ENCODE measurements at regions not wholly inside any gene's neighbourhood (a gene's known extent, or its start where the extent isn't known, plus 50 kb on each side); places are given as distances from the start of the nearest gene placed in this dataset.

DNA sequence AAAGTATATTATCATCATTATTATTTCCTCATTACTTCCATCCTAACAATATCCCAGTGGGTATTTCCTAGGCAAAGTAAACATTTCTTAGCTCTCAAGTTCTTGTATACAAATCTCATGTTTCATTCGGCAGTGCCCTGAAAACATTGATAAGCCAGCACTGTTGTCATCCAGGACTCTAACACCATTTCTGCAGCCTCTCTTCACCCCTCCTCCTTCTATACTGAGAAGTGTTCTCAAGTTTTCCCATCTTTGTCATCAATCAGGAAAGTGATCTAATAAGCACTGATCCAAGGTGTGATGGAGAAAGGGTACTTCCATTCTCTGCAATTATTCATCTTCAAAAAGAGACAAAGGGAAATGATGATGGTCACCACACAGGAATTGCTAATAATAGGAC lies 168.4 kb upstream of the CCDC54 start:
- H3K4me1 Mint-ChIP-seq = peaks cover 13% of the 10 kb centered on the region
- DNase-seq = no peak
- ChIA-PET CTCF (no interaction called here), POLR2A (no interaction called here)
- no peaks in the 10 kb centered on the region for H3K9me3 Mint-ChIP-seq
- H3K36me3 Mint-ChIP-seq (ENCODE audit: low read depth) = no peaks in the 10 kb centered on the region
- H3K27ac Mint-ChIP-seq = no peak overlapping the region
- H3K4me3 Mint-ChIP-seq = no peak overlapping the region
- peaks cover 19% of the 10 kb centered on the region for H3K27me3 Mint-ChIP-seq

DNA sequence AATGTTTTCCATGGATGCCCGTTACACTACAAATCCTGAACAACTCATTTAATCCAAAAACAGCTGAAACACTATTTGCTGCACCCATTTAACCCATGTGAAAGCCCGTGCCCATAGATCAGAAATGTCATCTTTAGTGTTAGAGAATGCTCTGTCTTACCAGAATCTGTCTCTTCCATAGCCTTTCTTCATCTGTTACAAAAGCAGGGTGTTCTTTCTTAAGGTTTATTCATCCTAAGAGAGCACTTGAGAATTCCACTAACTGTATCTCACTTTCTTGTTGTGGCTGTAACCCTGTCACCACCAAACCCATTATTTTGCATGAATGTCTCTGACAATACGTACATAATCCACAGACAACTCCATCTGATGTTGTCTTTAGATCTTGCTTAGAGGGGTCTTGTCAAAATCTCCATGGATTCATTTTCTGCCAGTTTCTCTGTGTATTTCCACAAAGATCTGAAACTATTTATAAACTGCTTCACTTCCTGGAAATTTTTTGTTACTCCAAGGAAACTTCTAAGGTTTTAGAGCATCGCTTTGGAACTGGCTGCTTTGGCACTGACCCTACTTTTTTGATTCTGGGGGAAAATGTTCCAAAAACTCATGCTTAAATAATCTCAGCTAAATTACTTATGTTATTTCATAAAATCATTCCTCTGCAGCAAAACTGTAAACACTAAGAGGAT lies 167.8 kb upstream of the CCDC54 start:
- peaks cover 19% of the 10 kb centered on the region for H3K27me3 Mint-ChIP-seq
- H3K36me3 Mint-ChIP-seq (ENCODE audit: low read depth) = no peaks in the 10 kb centered on the region
- H3K9me3 Mint-ChIP-seq = no peaks in the 10 kb centered on the region
- POLR2A ChIA-PET = no interaction called here
- H3K4me3 Mint-ChIP-seq = no peak overlapping the region
- H3K27ac Mint-ChIP-seq = no peak overlapping the region
- peaks cover 13% of the 10 kb centered on the region for H3K4me1 Mint-ChIP-seq
- CTCF ChIA-PET = no interaction called here
- DNase-seq = no peak

DNA sequence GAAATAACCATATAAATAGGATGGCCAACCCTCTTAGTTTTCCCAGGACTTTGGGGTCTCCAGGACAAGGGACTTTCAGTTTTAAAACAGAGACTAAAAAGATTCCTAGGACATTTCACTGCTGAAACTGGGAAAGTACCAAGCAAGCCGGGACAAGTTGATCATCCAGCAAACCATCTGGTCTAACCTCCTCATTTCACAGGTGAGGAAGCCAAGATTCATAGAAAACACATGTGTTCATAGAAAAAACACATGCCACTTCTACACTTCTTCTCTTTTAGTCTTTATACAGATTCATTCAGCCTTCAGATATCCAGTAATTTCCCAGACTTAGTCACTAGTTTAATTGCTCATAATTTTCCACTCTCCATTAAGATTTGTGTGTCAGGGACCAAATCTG lies 165.6 kb upstream of the CCDC54 start:
- no peak overlapping the region for H3K4me3 Mint-ChIP-seq
- no peaks in the 10 kb centered on the region for H3K36me3 Mint-ChIP-seq (ENCODE audit: low read depth)
- no peak for DNase-seq
- CTCF ChIA-PET = no interaction called here
- no peaks in the 10 kb centered on the region for H3K9me3 Mint-ChIP-seq
- H3K4me1 Mint-ChIP-seq = peaks cover 13% of the 10 kb centered on the region
- H3K27ac Mint-ChIP-seq = no peak overlapping the region
- peaks cover 23% of the 10 kb centered on the region for H3K27me3 Mint-ChIP-seq
- POLR2A ChIA-PET = no interaction called here

GRCh38 chr3:107212618-107213017 lies 164.6 kb upstream of the CCDC54 start:
- CTCF ChIA-PET = no interaction called here
- DNase-seq = no peak
- Mint-ChIP-seq H3K4me1 (peaks cover 13% of the 10 kb centered on the region), H3K9me3 (no peaks in the 10 kb centered on the region), H3K36me3 (ENCODE audit: low read depth) (no peaks in the 10 kb centered on the region), H3K27me3 (peaks cover 19% of the 10 kb centered on the region), H3K27ac (no peak overlapping the region), H3K4me3 (no peak overlapping the region)
- POLR2A ChIA-PET = no interaction called here

DNA sequence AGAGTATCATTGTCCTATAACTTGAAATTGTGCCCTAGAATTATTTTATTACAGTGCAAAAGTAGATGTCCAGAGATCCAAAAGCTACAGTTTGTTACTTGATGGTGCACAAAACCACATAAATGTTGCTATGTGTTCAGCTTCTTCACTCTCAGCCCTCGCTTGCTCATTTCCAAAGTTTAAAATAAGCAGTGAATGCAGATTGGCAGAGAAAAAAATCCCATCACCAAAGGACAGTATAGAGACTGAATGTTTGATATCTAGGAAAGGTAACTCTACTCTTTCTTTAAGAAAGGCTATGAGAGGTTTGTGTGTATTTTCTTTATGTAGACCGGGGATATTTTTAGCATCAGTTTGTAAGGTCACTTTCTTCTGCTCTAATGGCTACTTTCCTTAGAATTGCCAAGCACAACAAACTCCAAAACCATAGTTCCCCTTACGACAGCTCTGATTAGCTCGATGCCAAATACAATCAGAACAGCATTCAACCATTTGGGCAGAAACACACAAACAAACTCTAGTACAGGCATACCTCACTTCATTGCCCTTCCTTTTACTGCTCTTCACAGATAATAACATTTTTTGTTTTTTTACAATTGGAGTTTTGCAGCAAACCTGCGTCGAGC lies 164.1 kb upstream of the CCDC54 start:
- no peaks in the 10 kb centered on the region for H3K36me3 Mint-ChIP-seq (ENCODE audit: low read depth)
- H3K4me3 Mint-ChIP-seq = no peak overlapping the region
- no peak overlapping the region for H3K27ac Mint-ChIP-seq
- H3K9me3 Mint-ChIP-seq = no peaks in the 10 kb centered on the region
- CTCF ChIA-PET = no interaction called here
- H3K27me3 Mint-ChIP-seq = peaks cover 15% of the 10 kb centered on the region
- DNase-seq = no peak
- peaks cover 13% of the 10 kb centered on the region for H3K4me1 Mint-ChIP-seq
- POLR2A ChIA-PET = no interaction called here

DNA sequence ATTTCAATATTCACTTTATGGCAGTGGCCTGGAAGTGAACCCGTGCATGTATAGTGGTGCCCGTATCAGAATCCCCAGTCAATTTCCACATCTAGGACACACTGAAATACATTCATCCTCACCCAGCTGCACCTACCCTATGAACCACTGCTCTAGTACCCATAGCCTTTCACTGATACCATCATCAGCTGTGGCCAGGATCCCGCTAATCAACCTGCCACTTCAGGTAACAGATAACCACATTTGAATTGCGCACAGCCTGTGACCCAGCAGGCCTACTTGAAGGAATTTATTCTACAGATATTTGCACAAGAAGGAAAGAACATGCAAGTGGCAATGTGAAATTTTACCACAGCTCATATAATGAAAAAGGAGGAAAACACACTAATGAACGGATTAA lies 161.0 kb upstream of the CCDC54 start:
- CTCF ChIA-PET = no interaction called here
- no peak overlapping the region for H3K4me3 Mint-ChIP-seq

DNA sequence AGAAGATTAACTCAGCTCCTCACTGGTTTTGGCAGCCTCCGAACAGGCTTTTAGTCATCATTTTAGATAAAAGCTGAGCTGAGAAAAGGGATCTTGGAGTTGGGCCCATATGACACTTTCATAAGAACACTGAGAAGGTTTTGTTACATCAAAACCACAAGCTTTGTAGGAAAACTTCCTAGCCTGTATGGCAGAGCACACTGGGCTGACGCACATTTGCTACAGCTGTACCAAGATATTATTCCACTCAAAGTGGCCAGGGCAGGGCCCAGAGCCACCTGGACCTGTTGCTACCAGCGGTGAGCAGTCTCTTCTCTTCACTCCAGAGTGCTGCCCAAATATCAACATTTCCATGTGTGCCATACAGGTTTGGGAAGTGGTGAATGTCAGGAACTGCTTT lies 160.5 kb upstream of the CCDC54 start:
- H3K27ac Mint-ChIP-seq = no peak overlapping the region
- DNase-seq = no peak
- H3K9me3 Mint-ChIP-seq = no peaks in the 10 kb centered on the region
- H3K4me3 Mint-ChIP-seq = no peak overlapping the region
- H3K27me3 Mint-ChIP-seq = peaks cover 6% of the 10 kb centered on the region
- H3K4me1 Mint-ChIP-seq = peaks cover 13% of the 10 kb centered on the region
- POLR2A ChIA-PET = no interaction called here
- H3K36me3 Mint-ChIP-seq (ENCODE audit: low read depth) = no peaks in the 10 kb centered on the region
- CTCF ChIA-PET = no interaction called here

More for the DNA sequence above, 161.0 kb upstream of the CCDC54 start:
- POLR2A ChIA-PET = no interaction called here
- H3K27me3 Mint-ChIP-seq = peaks cover 6% of the 10 kb centered on the region
- peaks cover 13% of the 10 kb centered on the region for H3K4me1 Mint-ChIP-seq
- H3K27ac Mint-ChIP-seq = no peak overlapping the region
- no peak for DNase-seq
- H3K9me3 Mint-ChIP-seq = no peaks in the 10 kb centered on the region
- H3K36me3 Mint-ChIP-seq (ENCODE audit: low read depth) = no peaks in the 10 kb centered on the region

DNA sequence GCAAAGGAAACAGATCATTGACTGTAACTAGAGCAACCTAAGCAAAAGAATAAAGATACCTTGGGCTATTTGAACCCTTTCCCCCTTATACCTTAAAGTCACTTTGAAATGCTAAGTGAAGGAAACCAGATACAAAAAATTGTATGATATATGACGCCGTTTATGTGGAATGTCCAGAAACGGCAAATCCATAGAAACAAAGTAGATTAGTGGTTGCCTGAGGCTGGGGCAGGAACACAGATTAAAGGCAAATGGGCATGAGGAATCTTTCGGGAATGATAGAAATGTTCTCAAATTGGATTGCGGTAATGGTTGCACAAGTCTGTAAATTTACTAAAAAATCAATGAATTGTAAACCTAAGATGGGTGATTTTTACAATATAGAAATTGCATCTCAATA lies 160.1 kb upstream of the CCDC54 start:
- peaks cover 5% of the 10 kb centered on the region for H3K27me3 Mint-ChIP-seq
- H3K27ac Mint-ChIP-seq = no peak overlapping the region
- no peak overlapping the region for H3K4me3 Mint-ChIP-seq
- ChIA-PET CTCF (no interaction called here), POLR2A (no interaction called here)
- DNase-seq = no peak
- no peaks in the 10 kb centered on the region for H3K9me3 Mint-ChIP-seq
- H3K36me3 Mint-ChIP-seq (ENCODE audit: low read depth) = no peaks in the 10 kb centered on the region
- peaks cover 13% of the 10 kb centered on the region for H3K4me1 Mint-ChIP-seq

- no peak overlapping the region for H3K27ac Mint-ChIP-seq
- no peak for DNase-seq
- ChIA-PET POLR2A (no interaction called here), CTCF (interaction anchor here (1.5 kb wide), 1 partner anchor 16 kb away, joined by 3 read pairs; no protein-coding TSS in a partner anchor)
- no peaks in the 10 kb centered on the region for H3K36me3 Mint-ChIP-seq (ENCODE audit: low read depth)
- no peak overlapping the region for H3K4me3 Mint-ChIP-seq
- no peaks in the 10 kb centered on the region for H3K4me1 Mint-ChIP-seq
- peaks cover 10% of the 10 kb centered on the region for H3K27me3 Mint-ChIP-seq
- H3K9me3 Mint-ChIP-seq = no peaks in the 10 kb centered on the region
Measured at GRCh38 chr3:107218864-107219269, 158.4 kb upstream of the CCDC54 start.

DNA sequence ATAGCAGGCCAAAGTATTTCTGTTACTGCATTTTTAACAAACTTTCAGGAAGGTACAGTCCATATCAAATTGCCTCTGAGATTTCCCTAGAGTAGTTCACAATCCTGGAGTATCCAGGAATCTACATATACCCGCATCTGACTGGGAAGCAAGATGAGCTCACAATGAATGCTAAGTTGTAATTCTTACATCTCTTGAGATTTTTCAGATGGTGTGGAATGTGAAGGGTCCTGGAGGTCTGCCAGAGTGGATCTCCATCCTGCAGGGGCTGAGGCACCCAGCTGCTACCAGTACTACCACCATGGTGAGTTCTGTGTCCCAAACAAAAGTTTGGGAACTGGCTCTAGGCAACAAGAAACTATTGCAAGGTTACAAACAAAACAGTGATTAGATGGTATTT lies 156.7 kb upstream of the CCDC54 start:
- Mint-ChIP-seq H3K36me3 (ENCODE audit: low read depth) (no peaks in the 10 kb centered on the region), H3K9me3 (no peaks in the 10 kb centered on the region), H3K27ac (no peak overlapping the region), H3K27me3 (peaks cover 10% of the 10 kb centered on the region), H3K4me1 (no peaks in the 10 kb centered on the region), H3K4me3 (no peak overlapping the region)
- no peak for DNase-seq
- CTCF ChIA-PET = no interaction called here
- POLR2A ChIA-PET = no interaction called here

GRCh38 chr3:107221856-107222255 lies 155.4 kb upstream of the CCDC54 start:
- ChIA-PET CTCF (no interaction called here), POLR2A (no interaction called here)
- Mint-ChIP-seq H3K4me3 (no peak overlapping the region), H3K4me1 (no peaks in the 10 kb centered on the region), H3K36me3 (ENCODE audit: low read depth) (no peaks in the 10 kb centered on the region), H3K9me3 (no peaks in the 10 kb centered on the region), H3K27me3 (peaks cover 14% of the 10 kb centered on the region), H3K27ac (no peak overlapping the region)
- DNase-seq = no peak

- no peak overlapping the region for H3K27ac Mint-ChIP-seq
- ChIA-PET POLR2A (no interaction called here), CTCF (no interaction called here)
- no peaks in the 10 kb centered on the region for H3K9me3 Mint-ChIP-seq
- no peak overlapping the region for H3K4me3 Mint-ChIP-seq
- H3K36me3 Mint-ChIP-seq (ENCODE audit: low read depth) = no peaks in the 10 kb centered on the region
- peaks cover 16% of the 10 kb centered on the region for H3K27me3 Mint-ChIP-seq
- H3K4me1 Mint-ChIP-seq = no peaks in the 10 kb centered on the region
- no peak for DNase-seq
Measured at GRCh38 chr3:107222907-107223306, 154.3 kb upstream of the CCDC54 start.

DNA sequence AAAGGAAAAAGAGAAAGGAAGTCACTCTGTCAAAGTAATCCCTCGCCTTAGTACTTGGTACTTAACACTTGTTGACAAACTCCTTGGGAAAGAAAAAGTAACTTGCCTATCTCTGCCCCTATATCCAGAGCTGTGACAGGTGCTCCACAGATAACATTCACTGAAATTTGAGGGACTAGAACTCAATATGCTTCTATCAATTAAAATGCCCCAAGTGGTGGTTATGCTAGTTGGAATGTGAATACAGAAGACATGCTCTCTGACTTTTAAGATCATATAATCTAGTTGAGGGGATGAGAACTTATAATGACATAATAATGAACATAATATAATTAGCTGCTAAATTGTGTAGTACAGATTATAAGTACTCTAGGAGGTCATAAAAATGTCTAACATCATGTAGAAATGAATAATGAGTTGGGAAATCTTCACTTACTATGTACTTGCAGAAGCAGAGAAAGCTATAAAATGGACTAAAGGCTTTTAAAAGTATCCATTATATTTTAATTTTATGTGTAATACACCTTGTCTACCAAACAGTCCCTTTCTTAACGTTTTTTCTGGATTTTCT lies 153.1 kb upstream of the CCDC54 start:
- Mint-ChIP-seq H3K4me1 (no peaks in the 10 kb centered on the region), H3K36me3 (ENCODE audit: low read depth) (no peaks in the 10 kb centered on the region), H3K27me3 (peaks cover 16% of the 10 kb centered on the region), H3K4me3 (no peak overlapping the region), H3K27ac (no peak overlapping the region), H3K9me3 (no peaks in the 10 kb centered on the region)
- ChIA-PET CTCF (no interaction called here), POLR2A (no interaction called here)
- DNase-seq = no peak

- ChIA-PET POLR2A (no interaction called here), CTCF (interaction anchor here (1.2 kb wide), 1 partner anchor 9 kb away, joined by 3 read pairs; no protein-coding TSS in a partner anchor)
Measured at GRCh38 chr3:107227091-107227490, 150.1 kb upstream of the CCDC54 start.

More at GRCh38 chr3:107227091-107227490, 150.1 kb upstream of the CCDC54 start:
- Mint-ChIP-seq H3K27me3 (peaks cover 20% of the 10 kb centered on the region), H3K27ac (no peak overlapping the region), H3K9me3 (no peaks in the 10 kb centered on the region), H3K36me3 (ENCODE audit: low read depth) (no peaks in the 10 kb centered on the region), H3K4me1 (no peaks in the 10 kb centered on the region), H3K4me3 (no peak overlapping the region)
- DNase-seq = no peak

Measured in activated CD4-positive, alpha-beta memory T cell treated with anti-CD3 and anti-CD28 coated beads, Interleukin-2, amount 10 ng/mL, durations not matched to agents 7 days and 5 days (primary cell).